Sigmoid colon (tissue), 6 donors: ENCODE measurements at regions not wholly inside any gene's neighbourhood (a gene's known extent, or its start where the extent isn't known, plus 50 kb on each side); places are given as distances from the start of the nearest gene placed in this dataset.

Source experiments
- DNase-seq: peaks from one replicate; pipeline ENCODE4 v3.0.0-alpha.2; 2019
- H3K27ac ChIP-seq, 4 donors: fragments of 200-600 bp; sonication (generic); one replicate each; pipeline ENCODE4 v1.5.1; 2016 to 2019; ENCODE audit warnings: mild to moderate bottlenecking in 1 of 4
- H3K27me3 ChIP-seq, 3 donors: fragments of 200-600 bp; sonication (generic); one replicate each; pipeline ENCODE4 v1.5.1; 2019; ENCODE audit warnings: mild to moderate bottlenecking in 1 of 3
- H3K36me3 ChIP-seq, 4 donors: fragments of 200-600 bp; sonication (generic); one replicate each; pipeline ENCODE4 v1.5.1; 2016 to 2019
- H3K4me1 ChIP-seq, 4 donors: fragments of 200-600 bp; sonication (generic); one replicate each; pipeline ENCODE4 v1.5.1; 2017 to 2019
- H3K4me3 ChIP-seq, 4 donors: fragments of 200-600 bp; sonication (generic); one replicate each; pipeline ENCODE4 v1.5.1; 2017 to 2019; ENCODE audit warnings: mild to moderate bottlenecking in 2 of 4, moderate library complexity in 1 of 4
- H3K9me3 ChIP-seq, 4 donors: fragments of 200-600 bp in 3 of 4; sonication (generic) in 3 of 4; one replicate each; pipeline versions ENCODE4 v1.5.1 to v1.6.1; 2013 to 2019
- EP300 ChIP-seq, 4 donors: sonication (generic); formaldehyde crosslinking; IDR thresholded peaks; one replicate each; pipeline ENCODE4 v1.6.1; 2017; ENCODE audit warnings: antibody characterized with exemption in 4 of 4
- POLR2A ChIP-seq, 2 donors: fragments of 450-650 bp; IDR thresholded peaks; one replicate each; pipeline ENCODE4 v1.6.1; 2016; ENCODE audit warnings: antibody characterized with exemption in 2 of 2, mild to moderate bottlenecking in 2 of 2, moderate library complexity in 2 of 2
- POLR2AphosphoS5 ChIP-seq, 4 donors: sonication (generic); formaldehyde crosslinking; IDR thresholded peaks; one replicate each; pipeline ENCODE4 v1.6.1; 2017; ENCODE audit warnings: antibody characterized with exemption in 4 of 4
- WGBS, 2 donors: extraction: QIAGEN DNeasy Blood & Tissue Kit; methylation state at CpG; one replicate each; pipeline ENCODE4 v1.1.7; 2013; 5-methylcytosine and 5-hydroxymethylcytosine counted together
- intact Hi-C: fragments of 100-400 bp; cut with DNase I; formaldehyde crosslinking; loops from one replicate; pipeline ENCODE4 v1.15.1; 2023
- TF ChIP-seq, protein P1 (sequence below), 4 experiments: fragments of 450-650 bp in 3 of 4; fragments of 200-600 bp in 1 of 4; IDR thresholded peaks; one replicate each; pipeline ENCODE4 v1.5.1; 2016 to 2019; ENCODE audit warnings: antibody characterized with exemption in 4 of 4, mild to moderate bottlenecking in 3 of 4, moderate library complexity in 2 of 4
- donor health status: healthy with polysubstance abuse.
- donor health status: healthy.

DNA sequence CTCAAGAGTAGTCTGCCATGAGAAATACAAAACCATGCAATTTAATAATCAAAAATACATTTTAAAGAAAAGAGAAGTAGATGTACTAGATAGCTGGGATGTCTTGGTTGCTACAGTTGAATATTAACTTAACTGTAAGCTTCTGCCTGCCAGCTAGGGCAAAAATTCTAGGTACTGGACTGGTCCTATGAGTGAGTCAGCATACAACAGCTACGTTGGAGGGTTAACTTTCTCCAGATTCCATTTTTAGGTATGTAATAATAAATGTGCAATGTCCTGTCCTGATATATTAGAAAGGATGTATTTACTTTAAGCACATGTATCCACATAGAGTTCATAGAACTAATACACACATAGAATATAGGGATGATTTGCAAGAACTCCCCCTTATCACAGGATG, 230.1 kb downstream of the CAAP1 start:
- DNase-seq = no peak
- WGBS, 2 donors = 60 to 67% methylated on average over 1 of the region's 1 CpG
- H3K4me3 ChIP-seq = no peak overlapping the region
- H3K36me3 ChIP-seq = no peaks in the 10 kb centered on the region
- no peaks in the 10 kb centered on the region for H3K4me1 ChIP-seq
- H3K27ac ChIP-seq = no peak overlapping the region
- H3K9me3 ChIP-seq = no peaks in the 10 kb centered on the region
- no peaks in the 10 kb centered on the region for H3K27me3 ChIP-seq
- intact Hi-C loops = no loop called here
- TF ChIP-seq POLR2A (IDR thresholded peaks at IDR 0.05) = no peak
- no peak for TF ChIP-seq POLR2AphosphoS5 (IDR thresholded peaks at IDR 0.05)
- TF ChIP-seq, protein P1, sequence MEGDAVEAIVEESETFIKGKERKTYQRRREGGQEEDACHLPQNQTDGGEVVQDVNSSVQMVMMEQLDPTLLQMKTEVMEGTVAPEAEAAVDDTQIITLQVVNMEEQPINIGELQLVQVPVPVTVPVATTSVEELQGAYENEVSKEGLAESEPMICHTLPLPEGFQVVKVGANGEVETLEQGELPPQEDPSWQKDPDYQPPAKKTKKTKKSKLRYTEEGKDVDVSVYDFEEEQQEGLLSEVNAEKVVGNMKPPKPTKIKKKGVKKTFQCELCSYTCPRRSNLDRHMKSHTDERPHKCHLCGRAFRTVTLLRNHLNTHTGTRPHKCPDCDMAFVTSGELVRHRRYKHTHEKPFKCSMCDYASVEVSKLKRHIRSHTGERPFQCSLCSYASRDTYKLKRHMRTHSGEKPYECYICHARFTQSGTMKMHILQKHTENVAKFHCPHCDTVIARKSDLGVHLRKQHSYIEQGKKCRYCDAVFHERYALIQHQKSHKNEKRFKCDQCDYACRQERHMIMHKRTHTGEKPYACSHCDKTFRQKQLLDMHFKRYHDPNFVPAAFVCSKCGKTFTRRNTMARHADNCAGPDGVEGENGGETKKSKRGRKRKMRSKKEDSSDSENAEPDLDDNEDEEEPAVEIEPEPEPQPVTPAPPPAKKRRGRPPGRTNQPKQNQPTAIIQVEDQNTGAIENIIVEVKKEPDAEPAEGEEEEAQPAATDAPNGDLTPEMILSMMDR (IDR thresholded peaks at IDR 0.05) = no peak
- TF ChIP-seq EP300 (IDR thresholded peaks at IDR 0.05) = no peak

DNA sequence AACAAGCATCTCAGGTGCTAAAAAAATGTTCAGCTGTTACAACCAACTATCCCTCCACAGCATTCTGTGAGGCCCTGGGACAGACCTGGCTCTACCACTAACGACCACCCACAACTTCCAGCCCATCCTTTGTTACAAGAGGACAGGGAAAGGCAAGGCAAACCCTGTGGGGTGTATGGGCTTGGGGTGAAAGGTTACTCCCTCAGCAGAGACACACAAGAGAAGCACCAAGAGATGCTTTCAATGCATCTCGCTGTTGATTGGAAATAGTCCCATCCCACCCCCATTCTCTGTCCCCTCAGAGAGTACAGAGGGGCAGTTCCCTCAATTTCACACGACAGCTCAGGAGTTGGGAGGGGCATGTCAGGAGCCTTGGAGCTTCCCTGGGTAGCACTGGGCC, 234.1 kb downstream of the CAAP1 start:
- intact Hi-C loops = no loop called here
- 45 to 74% methylated on average over 3 of the region's 3 CpGs for WGBS, 2 donors
- H3K9me3 ChIP-seq = no peaks in the 10 kb centered on the region
- H3K36me3 ChIP-seq = no peaks in the 10 kb centered on the region
- H3K4me3 ChIP-seq = no peak overlapping the region
- no peak for TF ChIP-seq POLR2AphosphoS5 (IDR thresholded peaks at IDR 0.05)
- TF ChIP-seq EP300 (IDR thresholded peaks at IDR 0.05) = no peak
- TF ChIP-seq, protein P1 (IDR thresholded peaks at IDR 0.05) = no peak
- TF ChIP-seq POLR2A (IDR thresholded peaks at IDR 0.05) = no peak
- H3K4me1 ChIP-seq = no peaks in the 10 kb centered on the region
- DNase-seq = no peak
- H3K27me3 ChIP-seq = no peaks in the 10 kb centered on the region
- no peak overlapping the region for H3K27ac ChIP-seq

GRCh38 chr9:26657958-26658357, 234.6 kb downstream of the CAAP1 start:
- H3K36me3 ChIP-seq = no peaks in the 10 kb centered on the region
- intact Hi-C loops = no loop called here
- no peak overlapping the region for H3K4me3 ChIP-seq
- H3K9me3 ChIP-seq = no peaks in the 10 kb centered on the region
- TF ChIP-seq EP300 (IDR thresholded peaks at IDR 0.05) = no peak
- TF ChIP-seq, protein P1 (IDR thresholded peaks at IDR 0.05) = no peak
- no peak for TF ChIP-seq POLR2A (IDR thresholded peaks at IDR 0.05)
- TF ChIP-seq POLR2AphosphoS5 (IDR thresholded peaks at IDR 0.05) = no peak
- H3K27ac ChIP-seq = no peak overlapping the region
- H3K27me3 ChIP-seq = no peaks in the 10 kb centered on the region
- H3K4me1 ChIP-seq = no peaks in the 10 kb centered on the region
- DNase-seq = no peak
- WGBS, 2 donors = 54 to 72% methylated on average over 2 of the region's 2 CpGs

DNA sequence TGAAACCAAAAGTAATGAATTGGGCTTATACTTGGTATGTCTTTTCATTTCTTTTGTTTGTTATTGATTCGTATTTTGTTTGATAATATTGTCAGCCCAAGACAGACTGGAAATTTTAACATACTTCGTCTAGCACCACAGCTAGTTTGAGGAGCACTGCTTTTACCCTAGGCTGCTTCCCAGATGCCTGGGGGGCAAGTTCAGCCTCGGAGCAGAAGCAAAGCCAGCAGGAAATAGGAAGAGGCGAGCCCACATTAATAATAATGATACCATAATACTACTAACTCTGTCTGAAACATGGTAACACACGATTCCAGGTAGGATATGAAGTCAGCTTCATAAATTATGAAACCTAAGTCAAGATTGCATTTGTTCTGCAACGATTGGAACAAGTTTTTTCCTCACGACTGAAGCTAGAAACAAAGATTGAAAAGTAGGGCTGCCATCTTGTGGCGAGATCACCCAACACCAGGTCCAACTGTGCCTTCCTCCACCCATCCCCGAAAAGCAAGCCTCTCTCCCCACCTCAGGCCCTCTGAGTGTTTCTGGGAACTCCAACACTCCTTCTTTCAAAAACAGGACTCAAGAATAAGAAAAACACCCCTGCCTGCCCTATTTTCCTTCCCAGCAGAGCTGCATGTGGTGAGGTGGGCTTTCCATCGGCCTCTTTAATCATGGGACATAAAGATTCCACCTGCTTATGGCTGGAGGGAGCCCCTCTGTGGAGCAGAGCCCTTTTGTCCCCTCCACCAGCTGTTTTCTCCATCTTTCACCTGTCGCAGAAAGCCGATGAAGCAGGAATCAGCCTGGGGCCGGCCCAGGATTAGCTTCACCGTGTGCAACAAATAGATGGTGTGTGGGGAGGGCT, 236.4 kb downstream of the CAAP1 start:
- Histone ChIP-seq H3K27ac (no peak overlapping the region), H3K27me3 (no peaks in the 10 kb centered on the region), H3K9me3 (no peaks in the 10 kb centered on the region), H3K4me1 (no peaks in the 10 kb centered on the region), H3K4me3 (no peak overlapping the region), H3K36me3 (no peaks in the 10 kb centered on the region)
- intact Hi-C loops = no loop called here
- TF ChIP-seq EP300 (IDR thresholded peaks at IDR 0.05) (no peak), POLR2A (IDR thresholded peaks at IDR 0.05) (no peak), POLR2AphosphoS5 (IDR thresholded peaks at IDR 0.05) (no peak)
- TF ChIP-seq, protein P1 (IDR thresholded peaks at IDR 0.05) = peak in 3 of 4 experiments; percentile 6 to 30 (median 10)
- no peak for DNase-seq
- 61 to 62% methylated on average over 14 of the region's 14 CpGs for WGBS, 2 donors
